GM12874 (cell line): ENCODE measurements at regions not wholly inside any gene's neighbourhood (a gene's known extent, or its start where the extent isn't known, plus 50 kb on each side); places are given as distances from the start of the nearest gene placed in this dataset.

ENCODE experiments used
- CTCF ChIP-seq: IDR thresholded peaks from 2 replicates; pipeline ENCODE4 v1.5.1; 2011; ENCODE audit warnings: low read depth, mild to moderate bottlenecking, control low read depth, low read length, moderate library complexity; ENCODE audit not compliant: insufficient read depth

- no peak for TF ChIP-seq CTCF
These were observed 97.6 kb upstream of the SLIT3 start for GRCh38 chr5:169398515-169398914.

- TF ChIP-seq CTCF, result no peak
These were observed 94.2 kb upstream of the SLIT3 start for GRCh38 chr5:169395136-169395535.

GRCh38 chr5:169394371-169394770, 93.4 kb upstream of the SLIT3 start:
- TF ChIP-seq CTCF, result no peak

GRCh38 chr5:169393907-169394306, 93.0 kb upstream of the SLIT3 start:
- TF ChIP-seq CTCF, result no peak

- TF ChIP-seq CTCF, result no peak
These were observed 89.3 kb upstream of the SLIT3 start for GRCh38 chr5:169390265-169390664.

GRCh38 chr5:169389318-169389717, 88.4 kb upstream of the SLIT3 start:
- TF ChIP-seq CTCF, result no peak

- no peak for TF ChIP-seq CTCF
These were observed 84.7 kb upstream of the SLIT3 start for GRCh38 chr5:169385636-169386035.

- TF ChIP-seq CTCF, result no peak
These were observed 83.7 kb upstream of the SLIT3 start for GRCh38 chr5:169384661-169385060.
